ENCODE measurements at regions not wholly inside any gene's neighbourhood (a gene's known extent, or its start where the extent isn't known, plus 50 kb on each side); places are given as distances from the start of the nearest gene placed in this dataset.

DNA sequence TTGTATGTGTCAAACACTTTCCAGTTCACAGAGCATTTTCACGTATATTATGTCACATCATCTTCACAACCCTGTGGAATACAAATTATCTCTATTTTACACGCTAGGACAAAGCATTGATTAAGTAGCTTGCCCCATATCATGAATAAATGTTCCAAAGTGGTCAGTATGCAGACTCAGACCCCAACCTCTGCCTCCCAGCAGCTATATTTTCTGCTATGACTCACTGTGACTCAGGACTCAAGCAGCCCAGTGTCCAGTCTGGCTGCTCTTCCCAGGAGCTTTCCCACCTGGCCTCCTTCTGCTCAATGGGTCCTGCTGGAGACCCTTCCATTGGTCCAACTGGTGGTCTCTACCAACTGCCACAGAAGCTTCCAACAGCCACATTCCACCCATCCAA lies 56.0 kb upstream of the RAP1A start:
- TF ChIP-seq SP1 (IDR thresholded peaks at IDR 0.05) (no peak), EGR1 (IDR thresholded peaks at IDR 0.05; ENCODE audit: low read depth in 2 of 2) (no peak), FOXA1 (IDR thresholded peaks at IDR 0.05) (no peak), RAD21 (IDR thresholded peaks at IDR 0.05) (no peak)
- TF ChIP-seq, protein P1, sequence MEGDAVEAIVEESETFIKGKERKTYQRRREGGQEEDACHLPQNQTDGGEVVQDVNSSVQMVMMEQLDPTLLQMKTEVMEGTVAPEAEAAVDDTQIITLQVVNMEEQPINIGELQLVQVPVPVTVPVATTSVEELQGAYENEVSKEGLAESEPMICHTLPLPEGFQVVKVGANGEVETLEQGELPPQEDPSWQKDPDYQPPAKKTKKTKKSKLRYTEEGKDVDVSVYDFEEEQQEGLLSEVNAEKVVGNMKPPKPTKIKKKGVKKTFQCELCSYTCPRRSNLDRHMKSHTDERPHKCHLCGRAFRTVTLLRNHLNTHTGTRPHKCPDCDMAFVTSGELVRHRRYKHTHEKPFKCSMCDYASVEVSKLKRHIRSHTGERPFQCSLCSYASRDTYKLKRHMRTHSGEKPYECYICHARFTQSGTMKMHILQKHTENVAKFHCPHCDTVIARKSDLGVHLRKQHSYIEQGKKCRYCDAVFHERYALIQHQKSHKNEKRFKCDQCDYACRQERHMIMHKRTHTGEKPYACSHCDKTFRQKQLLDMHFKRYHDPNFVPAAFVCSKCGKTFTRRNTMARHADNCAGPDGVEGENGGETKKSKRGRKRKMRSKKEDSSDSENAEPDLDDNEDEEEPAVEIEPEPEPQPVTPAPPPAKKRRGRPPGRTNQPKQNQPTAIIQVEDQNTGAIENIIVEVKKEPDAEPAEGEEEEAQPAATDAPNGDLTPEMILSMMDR (IDR thresholded peaks at IDR 0.05; ENCODE audit: low read depth, low read length, missing input control): no peak
- TF ChIP-seq, protein P2, sequence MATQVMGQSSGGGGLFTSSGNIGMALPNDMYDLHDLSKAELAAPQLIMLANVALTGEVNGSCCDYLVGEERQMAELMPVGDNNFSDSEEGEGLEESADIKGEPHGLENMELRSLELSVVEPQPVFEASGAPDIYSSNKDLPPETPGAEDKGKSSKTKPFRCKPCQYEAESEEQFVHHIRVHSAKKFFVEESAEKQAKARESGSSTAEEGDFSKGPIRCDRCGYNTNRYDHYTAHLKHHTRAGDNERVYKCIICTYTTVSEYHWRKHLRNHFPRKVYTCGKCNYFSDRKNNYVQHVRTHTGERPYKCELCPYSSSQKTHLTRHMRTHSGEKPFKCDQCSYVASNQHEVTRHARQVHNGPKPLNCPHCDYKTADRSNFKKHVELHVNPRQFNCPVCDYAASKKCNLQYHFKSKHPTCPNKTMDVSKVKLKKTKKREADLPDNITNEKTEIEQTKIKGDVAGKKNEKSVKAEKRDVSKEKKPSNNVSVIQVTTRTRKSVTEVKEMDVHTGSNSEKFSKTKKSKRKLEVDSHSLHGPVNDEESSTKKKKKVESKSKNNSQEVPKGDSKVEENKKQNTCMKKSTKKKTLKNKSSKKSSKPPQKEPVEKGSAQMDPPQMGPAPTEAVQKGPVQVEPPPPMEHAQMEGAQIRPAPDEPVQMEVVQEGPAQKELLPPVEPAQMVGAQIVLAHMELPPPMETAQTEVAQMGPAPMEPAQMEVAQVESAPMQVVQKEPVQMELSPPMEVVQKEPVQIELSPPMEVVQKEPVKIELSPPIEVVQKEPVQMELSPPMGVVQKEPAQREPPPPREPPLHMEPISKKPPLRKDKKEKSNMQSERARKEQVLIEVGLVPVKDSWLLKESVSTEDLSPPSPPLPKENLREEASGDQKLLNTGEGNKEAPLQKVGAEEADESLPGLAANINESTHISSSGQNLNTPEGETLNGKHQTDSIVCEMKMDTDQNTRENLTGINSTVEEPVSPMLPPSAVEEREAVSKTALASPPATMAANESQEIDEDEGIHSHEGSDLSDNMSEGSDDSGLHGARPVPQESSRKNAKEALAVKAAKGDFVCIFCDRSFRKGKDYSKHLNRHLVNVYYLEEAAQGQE (IDR thresholded peaks at IDR 0.05): no peak
- TF ChIP-seq, protein P3, sequence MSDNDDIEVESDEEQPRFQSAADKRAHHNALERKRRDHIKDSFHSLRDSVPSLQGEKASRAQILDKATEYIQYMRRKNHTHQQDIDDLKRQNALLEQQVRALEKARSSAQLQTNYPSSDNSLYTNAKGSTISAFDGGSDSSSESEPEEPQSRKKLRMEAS (IDR thresholded peaks at IDR 0.05): no peak

Data from liver (tissue), 3 donors.